ENCODE measurements at regions not wholly inside any gene's neighbourhood (a gene's known extent, or its start where the extent isn't known, plus 50 kb on each side); places are given as distances from the start of the nearest gene placed in this dataset.

DNA sequence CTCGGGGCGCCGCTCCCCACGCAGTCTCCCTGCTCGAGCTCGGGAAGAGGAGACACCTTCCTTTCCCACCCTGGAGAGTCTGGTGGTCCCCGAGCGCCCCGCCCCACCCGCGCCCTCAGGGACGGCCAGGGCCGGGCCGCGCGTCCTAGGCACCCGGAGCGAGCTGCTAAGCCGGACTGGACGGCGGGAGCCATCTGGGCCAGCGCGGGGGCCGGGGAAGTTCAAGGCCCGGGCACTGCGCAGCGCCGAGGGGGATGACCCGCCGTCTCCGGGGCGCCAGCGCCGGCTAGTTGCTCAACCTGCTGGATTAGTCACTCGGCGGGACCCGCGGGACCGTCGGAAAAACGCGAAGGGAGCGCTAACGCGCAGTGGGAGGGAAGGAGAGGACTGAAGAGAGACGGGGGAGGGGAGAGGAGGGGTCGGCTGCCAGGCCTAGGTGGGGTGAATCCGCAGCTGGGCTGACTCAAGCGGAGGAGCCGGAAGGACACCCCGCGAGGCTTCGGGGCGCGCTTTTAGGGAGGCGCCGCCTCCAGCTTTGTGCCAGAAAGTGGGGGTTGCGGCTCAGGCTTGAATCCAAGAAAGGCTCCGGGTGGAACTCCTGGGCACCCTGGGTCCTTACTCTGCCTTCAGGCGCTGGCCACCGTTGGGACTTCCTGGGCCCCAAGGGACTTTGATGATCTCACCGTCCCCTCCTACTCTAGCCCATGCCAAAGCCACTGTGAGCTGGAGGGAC lies 75.7 kb upstream of the FOXP4 start:
- TF ChIP-seq, protein P1, sequence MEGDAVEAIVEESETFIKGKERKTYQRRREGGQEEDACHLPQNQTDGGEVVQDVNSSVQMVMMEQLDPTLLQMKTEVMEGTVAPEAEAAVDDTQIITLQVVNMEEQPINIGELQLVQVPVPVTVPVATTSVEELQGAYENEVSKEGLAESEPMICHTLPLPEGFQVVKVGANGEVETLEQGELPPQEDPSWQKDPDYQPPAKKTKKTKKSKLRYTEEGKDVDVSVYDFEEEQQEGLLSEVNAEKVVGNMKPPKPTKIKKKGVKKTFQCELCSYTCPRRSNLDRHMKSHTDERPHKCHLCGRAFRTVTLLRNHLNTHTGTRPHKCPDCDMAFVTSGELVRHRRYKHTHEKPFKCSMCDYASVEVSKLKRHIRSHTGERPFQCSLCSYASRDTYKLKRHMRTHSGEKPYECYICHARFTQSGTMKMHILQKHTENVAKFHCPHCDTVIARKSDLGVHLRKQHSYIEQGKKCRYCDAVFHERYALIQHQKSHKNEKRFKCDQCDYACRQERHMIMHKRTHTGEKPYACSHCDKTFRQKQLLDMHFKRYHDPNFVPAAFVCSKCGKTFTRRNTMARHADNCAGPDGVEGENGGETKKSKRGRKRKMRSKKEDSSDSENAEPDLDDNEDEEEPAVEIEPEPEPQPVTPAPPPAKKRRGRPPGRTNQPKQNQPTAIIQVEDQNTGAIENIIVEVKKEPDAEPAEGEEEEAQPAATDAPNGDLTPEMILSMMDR (IDR thresholded peaks at IDR 0.05): no peak
- TF ChIP-seq POLR2A (IDR thresholded peaks at IDR 0.05): no peak
